GM08714 (cell line): ENCODE measurements at regions not wholly inside any gene's neighbourhood (a gene's known extent, or its start where the extent isn't known, plus 50 kb on each side); places are given as distances from the start of the nearest gene placed in this dataset.

Source experiments
- H3K4me3 ChIP-seq: fragments of 200-500 bp; sonication (Bioruptor generic); 2 replicates; pipeline ENCODE4 v1.5.1; 2014; ENCODE audit warnings: mild to moderate bottlenecking, low read length, inconsistent platforms
- ZNF274 ChIP-seq: IDR thresholded peaks from 2 replicates; pipeline ENCODE4 v1.6.1; 2012; ENCODE audit warnings: mild to moderate bottlenecking, low read depth, low read length

DNA sequence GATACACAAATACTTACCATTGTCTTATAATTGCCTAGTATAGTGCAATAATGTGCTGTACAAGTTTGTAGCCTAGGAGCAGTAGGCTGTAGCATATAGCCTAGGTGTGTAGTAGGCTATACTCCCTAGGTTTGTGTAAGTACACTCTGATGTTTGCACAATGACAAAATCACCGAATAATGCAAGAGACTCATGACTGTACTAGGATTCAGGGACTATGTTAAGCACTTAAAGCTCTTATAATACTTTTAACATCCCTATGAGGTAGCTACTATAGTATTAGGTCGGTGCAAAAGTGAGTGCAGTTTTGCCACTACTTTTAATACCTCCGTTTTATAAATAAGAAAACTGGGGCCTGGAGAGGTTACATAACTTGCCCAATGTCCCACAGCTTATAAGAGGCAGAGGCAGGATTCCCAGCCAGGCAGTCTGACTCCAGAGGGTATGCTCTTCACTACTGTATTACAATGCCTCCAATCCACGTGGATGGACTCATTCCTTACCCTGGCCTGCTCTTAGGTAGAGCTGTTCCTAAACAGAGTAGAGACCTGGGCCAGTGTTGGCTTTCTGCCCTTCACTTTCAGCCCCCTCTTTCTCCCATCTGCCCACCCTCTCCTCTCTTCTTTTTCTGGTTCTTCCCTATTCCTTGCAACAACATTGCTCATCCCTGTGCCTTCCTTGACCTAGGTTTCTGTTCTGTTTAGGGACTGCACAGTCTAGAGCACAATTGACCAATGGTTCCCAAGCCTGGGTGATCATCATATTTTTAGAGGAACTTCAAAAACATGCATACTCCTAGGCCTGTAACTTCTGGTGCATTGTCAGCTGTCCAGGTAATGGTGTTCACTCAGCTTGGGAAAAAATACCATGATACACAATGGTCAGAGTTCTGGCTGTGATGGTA is 114.0 kb downstream of the CARTPT start:
- TF ChIP-seq ZNF274: no peak

DNA sequence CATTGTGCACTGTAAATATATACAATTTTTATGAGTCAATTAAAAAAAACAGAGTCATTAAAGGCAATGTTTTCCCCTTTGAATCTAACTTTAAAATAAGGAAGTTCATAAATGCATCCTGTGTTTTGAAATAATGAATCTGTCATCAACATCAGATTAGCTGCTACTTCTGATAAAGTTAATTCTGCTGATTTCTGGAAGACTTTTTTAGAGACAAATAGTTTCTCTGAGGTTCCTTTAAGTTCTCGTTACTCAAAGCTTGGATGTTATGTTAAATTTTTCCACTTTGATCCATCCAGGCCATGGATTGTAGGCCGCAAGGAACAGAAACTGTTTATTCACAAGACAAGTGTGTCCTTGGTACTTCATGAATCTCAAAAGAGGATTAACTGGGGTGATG is 115.5 kb downstream of the CARTPT start:
- no peak overlapping the region for H3K4me3 ChIP-seq
- no peak for TF ChIP-seq ZNF274

More for the DNA sequence above, 114.0 kb downstream of the CARTPT start:
- H3K4me3 ChIP-seq: no peak overlapping the region

DNA sequence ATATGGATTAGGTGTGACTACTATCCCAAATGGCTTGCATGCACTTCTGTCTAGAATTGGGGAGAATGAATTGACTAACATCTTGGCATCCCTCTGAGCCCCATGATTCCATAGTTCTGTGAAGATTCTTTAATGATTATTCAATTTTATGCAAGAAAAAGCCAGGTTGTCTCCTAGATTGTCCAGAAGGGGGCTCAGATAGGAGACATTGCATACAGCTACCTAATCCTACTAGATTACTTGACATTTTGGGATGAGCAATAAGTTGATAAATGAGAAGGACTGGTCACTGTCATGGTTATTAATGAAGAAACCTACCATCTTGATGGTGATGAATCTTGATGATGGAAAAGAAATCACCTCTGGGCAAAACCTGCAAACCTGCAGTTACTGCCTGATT is 117.0 kb downstream of the CARTPT start:
- TF ChIP-seq ZNF274: no peak

DNA sequence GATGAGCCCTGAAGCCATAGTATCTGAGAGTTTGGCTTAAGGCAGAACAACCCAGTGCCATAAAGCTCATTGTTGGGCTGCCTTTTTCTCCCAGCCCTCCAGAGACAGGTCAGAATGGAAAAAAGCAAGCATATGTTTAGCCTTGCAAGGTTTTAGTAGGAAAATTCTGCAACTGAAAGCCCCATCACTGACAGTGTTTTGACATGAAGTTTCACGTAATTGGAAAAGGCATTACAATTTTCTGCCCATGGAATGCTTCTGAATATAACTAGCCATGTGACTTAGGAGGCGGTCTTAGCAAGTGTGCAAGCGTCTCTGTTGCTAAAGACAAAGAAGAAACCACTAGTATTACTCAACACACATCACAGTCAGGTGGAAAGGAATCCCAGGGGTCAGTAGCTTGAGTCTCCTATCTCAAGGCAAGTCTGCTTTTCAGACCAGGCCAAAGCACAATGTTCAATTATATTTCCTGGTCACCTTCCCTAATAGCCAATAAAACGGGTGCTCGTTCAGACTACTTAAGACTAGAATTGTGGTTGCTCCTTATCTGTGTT is 117.6 kb downstream of the CARTPT start:
- H3K4me3 ChIP-seq: no peak overlapping the region
- no peak for TF ChIP-seq ZNF274

More for the DNA sequence above, 117.0 kb downstream of the CARTPT start:
- no peak overlapping the region for H3K4me3 ChIP-seq

GRCh38 chr5:71838286-71838685 is 119.2 kb downstream of the CARTPT start:
- TF ChIP-seq ZNF274: no peak

DNA sequence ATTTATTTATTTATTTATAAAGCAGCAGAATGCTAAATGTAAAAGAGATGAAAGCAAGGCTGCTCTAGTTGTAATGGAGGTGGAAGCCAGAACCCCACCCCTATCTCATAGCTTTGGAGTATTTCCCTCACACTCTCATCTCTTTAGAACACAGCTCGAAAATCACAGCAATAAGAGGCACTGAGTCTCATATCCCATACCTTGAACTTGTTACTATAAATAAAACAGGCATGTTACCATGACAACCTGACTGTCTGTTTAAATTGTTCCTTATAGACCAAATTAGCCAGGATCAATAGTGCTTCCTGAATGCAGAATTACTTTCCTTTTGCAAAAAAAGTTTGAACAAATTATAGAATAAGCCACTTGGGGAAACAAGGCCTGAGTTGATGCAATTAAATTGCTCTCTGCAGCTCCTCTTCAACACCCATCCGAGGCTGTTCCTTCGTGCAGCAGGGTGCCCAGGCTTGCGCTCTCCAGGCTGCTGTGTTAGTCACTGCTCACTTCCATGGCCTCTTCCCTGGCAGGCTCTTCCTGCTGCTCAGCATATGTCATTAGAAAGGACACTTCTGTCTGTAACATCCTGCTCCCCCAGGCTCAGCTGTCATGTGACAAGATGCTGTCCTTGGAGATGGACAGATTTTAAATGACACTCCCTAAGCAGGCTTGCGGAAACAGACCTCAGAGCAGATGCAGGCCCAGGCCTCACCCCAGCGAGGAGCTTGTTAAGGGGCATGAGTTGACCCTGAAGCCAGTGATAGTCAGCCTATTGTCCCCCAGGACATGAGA is 120.2 kb downstream of the CARTPT start:
- no peak overlapping the region for H3K4me3 ChIP-seq

More at GRCh38 chr5:71838286-71838685, 119.2 kb downstream of the CARTPT start:
- H3K4me3 ChIP-seq: no peak overlapping the region

DNA sequence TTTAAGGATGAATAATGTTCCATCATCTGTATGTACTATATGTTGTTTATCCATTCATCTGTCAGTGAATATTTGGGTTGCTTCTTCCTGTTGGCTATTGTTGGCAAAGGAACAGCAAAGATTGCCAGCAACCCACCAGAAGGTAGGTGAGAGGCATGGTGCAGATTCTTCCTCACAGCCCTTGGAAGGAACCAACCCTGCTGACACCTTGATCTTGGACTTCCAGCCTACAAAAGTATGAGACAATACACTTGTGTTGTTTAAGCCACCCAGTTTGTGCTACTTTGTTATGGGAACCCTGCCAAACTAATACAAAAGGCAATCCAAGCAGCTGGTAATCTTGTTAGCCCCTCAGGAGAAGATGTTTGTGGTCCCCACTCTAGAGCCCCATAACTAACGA is 122.0 kb downstream of the CARTPT start:
- no peak for TF ChIP-seq ZNF274
- no peak overlapping the region for H3K4me3 ChIP-seq

More for the DNA sequence above, 120.2 kb downstream of the CARTPT start:
- TF ChIP-seq ZNF274: no peak

DNA sequence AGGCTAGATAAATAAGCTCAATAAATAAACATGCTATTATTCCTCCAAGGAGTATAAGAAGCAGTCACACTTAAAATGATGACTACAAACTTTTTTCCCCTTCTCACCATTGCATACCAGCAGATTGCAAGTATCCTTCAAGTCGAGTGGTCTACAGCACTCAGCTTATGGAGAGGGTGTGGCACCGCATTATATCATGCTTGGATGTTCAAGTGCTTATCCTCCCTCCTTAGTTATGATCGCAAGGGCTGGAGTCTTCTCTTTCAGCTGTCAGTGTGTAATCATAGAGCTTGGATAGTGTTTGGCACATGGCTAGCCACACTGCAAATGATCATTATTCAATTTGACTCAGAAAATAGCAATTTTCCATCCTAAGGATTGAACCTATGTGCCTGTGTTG is 124.0 kb downstream of the CARTPT start:
- no peak overlapping the region for H3K4me3 ChIP-seq
- TF ChIP-seq ZNF274: no peak

DNA sequence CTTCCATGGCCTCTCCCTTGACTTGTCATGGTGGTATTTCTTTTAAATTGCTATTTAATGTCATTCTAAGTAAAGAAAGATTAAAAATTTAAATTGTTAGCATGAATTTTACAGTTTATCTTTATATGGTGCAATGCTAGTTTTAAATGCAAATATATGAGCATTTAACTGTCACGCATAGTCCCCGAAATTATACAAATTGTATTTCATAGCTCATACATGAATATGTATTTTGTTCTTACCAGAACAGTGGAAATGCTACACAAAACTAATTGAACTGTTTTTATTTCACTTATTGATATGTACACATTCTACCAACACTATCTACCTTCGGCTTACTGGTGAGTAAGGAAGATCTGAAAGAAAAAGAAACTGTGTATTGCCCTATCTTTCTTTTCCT is 125.8 kb downstream of the CARTPT start:
- H3K4me3 ChIP-seq: no peak overlapping the region
- TF ChIP-seq ZNF274: no peak

DNA sequence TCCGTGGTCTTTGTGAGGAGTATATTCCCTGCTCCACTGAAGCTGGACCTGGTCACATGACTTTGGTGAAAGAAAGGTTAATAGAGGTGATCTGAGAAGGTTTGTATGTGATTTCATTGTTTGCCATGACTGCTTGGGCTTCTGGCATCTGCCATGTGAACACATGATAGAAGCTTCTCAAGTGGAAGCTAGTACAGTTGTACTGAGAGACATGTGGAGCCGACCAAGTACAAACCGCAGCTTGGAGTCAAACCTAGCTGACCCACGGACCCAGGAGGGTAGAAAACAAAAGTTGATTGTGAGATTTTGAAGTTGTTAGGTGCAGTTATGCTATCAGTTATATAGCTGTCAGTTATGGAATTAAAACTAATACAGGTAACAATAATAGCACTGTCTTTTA is 140.4 kb downstream of the CARTPT start:
- TF ChIP-seq ZNF274: no peak
- H3K4me3 ChIP-seq: no peak overlapping the region

DNA sequence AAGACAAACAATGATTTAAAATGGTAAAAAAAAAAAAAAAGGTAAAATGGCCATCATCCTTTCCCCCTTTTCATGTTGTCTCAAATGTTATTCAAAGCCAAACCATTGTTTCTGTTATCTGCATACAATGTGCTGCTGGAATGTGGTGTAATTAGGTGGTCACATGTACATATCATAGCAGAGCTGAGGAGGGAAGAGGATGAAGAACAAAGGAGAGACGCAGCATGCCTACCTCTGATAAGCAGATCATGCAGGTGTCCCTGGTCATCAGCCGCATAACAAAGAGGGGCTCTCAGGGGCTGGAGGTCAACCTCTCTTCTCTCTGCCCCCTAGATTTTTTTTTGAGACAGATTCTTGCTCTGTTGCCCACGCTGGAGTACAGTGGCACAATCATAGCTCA is 141.0 kb downstream of the CARTPT start:
- H3K4me3 ChIP-seq: no peak overlapping the region
- TF ChIP-seq ZNF274: no peak

DNA sequence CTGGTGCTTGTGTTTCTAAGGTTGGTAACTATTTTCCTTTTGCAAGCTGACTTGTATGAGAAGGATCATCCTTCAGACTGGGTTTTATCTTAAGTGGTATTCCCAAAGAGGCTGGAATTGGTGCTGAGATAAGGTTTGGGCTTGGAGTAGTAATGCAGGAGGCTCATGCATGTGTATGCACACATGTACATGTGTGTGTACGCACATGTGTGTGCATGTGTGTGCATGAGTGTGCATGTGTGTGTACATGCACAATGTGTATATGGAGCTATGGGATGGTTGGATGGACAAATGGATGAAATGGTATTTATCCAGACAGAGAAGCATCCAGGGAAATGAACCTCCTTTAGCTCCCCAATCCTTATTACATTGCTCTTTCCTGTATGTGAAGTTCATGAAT is 142.6 kb downstream of the CARTPT start:
- no peak overlapping the region for H3K4me3 ChIP-seq

GRCh38 chr5:71862087-71862486 is 143.0 kb downstream of the CARTPT start:
- H3K4me3 ChIP-seq: no peak overlapping the region
- TF ChIP-seq ZNF274: no peak

More for the DNA sequence above, 142.6 kb downstream of the CARTPT start:
- TF ChIP-seq ZNF274: no peak

DNA sequence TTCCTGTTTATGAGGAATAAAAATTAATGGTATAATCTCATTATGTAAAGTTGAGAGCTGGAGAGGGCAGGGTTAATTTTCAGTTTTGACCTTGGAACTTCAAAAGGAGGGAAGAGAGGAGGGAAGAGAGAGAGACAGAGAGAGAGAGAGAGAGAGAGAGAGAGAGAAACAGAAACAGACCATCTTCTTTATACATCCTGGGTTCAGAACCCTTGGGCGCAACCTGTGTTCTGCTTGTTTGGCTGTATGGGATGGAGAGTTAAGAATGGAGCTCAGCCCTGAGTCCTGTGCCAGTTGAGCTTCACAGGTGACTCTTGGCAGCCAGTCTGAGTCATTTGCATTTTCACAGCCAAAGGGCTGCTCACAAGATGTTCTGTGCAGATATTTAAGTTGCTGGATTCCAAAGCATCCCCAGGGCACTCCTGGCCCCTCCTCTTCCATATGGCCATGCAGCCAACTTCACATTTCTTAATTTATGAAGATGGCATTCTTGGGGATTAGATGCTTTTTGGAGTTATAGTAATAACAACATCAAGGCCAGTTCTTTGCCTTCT is 143.5 kb downstream of the CARTPT start:
- TF ChIP-seq ZNF274: no peak
- H3K4me3 ChIP-seq: no peak overlapping the region
